Fibroblast of lung (primary cell): ENCODE measurements at regions not wholly inside any gene's neighbourhood (a gene's known extent, or its start where the extent isn't known, plus 50 kb on each side); places are given as distances from the start of the nearest gene placed in this dataset.
"Not testable (repeated sequence)": the region's sequence is repeated elsewhere in the genome, so short reads cannot be mapped to it uniquely, and the experiment has no call there.

ENCODE experiments used
- CTCF ChIP-seq, 2 donors: IDR thresholded peaks in 1 of 2; conservative IDR thresholded peaks in 1 of 2; 1 replicate in 1 of 2; 2 replicates in 1 of 2; pipeline ENCODE4 v1.5.1; 2011 to 2012; ENCODE audit warnings: low read length in 2 of 2, control low read depth in 1 of 2, inconsistent platforms in 1 of 2, low read depth in 1 of 2, mild to moderate bottlenecking in 1 of 2
- EZH2 ChIP-seq: IDR thresholded peaks from 2 replicates; pipeline ENCODE4 v1.5.1; 2012; ENCODE audit warnings: low read length, control low read depth, mild to moderate bottlenecking; ENCODE audit errors: missing control alignments

- not testable (repeated sequence) for TF ChIP-seq EZH2; CTCF (conservative IDR thresholded peaks at IDR 0.05 in 1 of 2, IDR thresholded peaks at IDR 0.05 in 1 of 2; ENCODE audit: low read depth in 1 of 2, low read length in 2 of 2)
Measured at GRCh38 chr6:81948196-81948595, 195.7 kb upstream of the TENT5A start.
